ENCODE measurements at regions not wholly inside any gene's neighbourhood (a gene's known extent, or its start where the extent isn't known, plus 50 kb on each side); places are given as distances from the start of the nearest gene placed in this dataset.
"Not testable (repeated sequence)": the region's sequence is repeated elsewhere in the genome, so short reads cannot be mapped to it uniquely, and the experiment has no call there.

DNA sequence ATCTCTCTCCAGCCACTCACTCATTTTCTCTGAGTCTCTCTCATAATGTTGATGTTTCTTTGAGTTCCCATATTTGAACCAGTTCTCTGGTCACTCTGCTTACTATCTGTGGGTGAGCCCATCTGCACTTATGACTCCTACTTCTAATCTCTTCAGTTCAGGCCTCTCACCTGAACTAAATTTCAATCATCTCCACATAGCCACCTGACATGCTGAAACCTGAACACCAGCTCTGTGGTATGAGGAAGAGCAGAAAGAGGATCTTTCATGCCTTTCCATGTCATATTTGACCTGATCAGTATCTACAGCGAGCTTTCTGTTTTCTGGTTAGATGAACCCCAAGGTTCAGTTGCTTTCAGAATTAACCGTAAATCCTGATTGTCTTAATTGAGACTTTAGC lies 122.2 kb upstream of the ESX1 start:
- no peak for DNase-seq (ENCODE audit: low read depth)

DNA sequence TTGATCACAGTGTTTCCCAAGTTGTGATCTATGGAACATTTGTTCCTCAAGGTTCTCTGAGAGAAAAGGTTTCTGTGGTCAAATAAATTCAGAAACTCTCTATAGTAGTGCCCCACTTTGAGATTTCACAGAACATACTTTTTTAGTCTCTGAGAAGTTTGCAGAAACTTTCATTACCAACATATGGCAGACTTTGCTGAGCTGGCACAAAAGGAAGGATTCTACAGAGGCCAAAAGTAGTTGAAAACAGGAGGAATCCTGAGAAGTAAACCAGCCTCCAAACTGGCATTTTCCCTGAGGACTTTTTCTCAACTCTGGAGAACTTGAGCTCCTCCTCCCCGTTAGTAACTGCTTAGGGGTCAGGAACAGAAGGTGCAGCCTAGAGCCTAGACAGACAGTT lies 117.8 kb upstream of the ESX1 start:
- no peak for DNase-seq (ENCODE audit: low read depth)

DNA sequence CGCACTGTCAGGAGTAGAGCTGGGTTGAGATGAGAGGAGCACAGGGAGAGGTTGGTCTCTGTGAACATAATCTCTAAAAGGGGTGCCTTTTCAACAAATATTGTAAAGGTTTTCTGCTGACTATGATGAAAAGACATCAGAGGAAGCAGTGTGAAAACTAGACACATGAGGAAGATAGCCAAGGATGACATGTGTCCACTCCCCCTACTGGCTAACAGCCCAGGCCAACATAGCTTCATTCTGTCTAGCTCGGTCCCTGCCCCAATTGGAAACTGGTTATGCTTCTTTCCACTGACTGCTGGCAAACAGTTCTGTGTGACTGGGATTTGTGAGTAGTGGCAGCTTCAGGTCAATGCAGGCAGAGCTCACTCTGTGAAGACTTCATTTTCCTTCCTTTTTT lies 115.4 kb upstream of the ESX1 start:
- no peak for DNase-seq (ENCODE audit: low read depth)

DNA sequence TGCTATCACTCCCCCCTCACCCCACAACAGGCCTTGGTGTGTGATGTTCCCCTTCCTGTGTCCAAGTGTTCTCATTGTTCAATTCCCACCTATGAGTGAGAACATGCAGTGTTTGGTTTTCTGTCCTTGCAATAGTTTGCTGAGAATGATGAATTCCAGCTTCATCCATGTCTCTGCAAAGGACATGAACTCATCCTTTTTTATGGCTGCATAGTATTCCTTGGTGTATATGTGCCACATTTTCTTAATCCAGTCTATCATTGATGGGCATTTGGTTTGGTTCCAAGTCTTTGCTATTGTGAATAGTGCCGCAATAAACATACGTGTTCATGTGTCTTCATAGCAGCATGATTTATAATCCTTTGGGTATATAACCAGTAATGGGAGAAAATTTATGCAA lies 106.0 kb upstream of the ESX1 start:
- DNase-seq (ENCODE audit: low read depth): not testable (repeated sequence)

DNA sequence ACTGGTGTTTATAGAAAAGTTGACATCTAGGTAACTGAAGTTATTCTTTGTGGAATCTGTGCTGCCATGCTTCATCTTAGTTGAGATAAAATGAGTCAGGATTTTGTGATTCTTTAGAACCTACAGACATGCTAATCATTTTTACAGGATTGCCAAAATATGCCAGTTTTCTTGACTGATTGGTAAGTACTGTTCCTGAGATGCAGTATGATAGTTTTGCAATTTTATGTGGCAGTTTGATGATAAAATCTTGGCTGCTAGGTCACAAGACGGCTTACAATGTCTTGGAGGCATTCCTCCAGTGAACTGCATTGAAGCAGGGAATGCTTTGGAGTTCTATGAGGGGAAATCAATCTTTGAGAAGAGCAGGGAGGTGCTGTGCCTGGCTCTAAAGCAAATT lies 104.4 kb upstream of the ESX1 start:
- DNase-seq (ENCODE audit: low read depth): no peak

DNA sequence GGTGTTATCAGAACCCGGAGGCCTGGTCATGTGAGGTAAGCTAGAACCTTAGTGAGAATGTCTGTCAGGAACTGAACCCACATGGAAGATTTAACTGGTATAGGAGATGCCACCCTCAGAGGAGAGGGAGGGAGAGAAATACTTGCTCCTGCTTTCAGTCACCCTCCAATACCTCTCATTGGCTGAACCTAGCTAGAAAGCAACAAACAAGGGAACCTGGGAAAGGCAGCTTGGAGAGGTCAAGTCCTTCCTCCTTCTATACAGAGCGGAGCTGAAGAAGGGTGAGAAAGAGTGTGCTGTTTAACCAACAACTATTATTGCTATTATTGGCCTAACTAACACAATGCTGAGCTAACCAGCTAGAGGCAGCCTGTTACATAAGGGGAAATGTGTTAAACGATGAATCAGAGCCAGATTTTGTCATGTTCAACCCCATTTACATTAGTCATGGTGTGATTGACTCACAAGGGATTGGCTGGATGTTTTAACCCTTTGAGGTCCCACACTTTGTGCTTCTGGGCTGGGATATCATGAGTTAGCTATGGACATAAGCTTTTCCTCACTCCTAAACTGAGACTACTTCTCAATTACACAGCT lies 96.5 kb upstream of the ESX1 start:
- DNase-seq (ENCODE audit: low read depth): no peak

DNA sequence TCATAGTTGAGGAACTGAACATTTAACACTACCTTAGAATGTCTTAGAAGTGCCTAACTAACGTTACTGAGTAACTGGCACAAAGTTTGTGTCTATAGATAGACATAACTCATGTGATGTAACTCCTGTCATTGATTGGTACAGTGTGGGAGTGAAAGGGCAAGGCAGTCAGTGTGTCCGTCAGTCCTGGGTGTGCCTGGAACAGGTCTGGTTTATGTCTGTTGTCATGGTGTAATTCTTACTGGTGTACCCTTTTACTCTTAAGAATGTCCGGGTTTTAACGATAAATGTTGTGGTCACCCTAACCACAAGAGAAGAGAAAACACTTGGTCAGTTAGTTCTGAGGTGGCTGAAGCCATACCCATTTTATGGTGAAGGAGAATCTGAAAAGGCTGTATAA lies 93.1 kb upstream of the ESX1 start:
- DNase-seq (ENCODE audit: low read depth): no peak

DNA sequence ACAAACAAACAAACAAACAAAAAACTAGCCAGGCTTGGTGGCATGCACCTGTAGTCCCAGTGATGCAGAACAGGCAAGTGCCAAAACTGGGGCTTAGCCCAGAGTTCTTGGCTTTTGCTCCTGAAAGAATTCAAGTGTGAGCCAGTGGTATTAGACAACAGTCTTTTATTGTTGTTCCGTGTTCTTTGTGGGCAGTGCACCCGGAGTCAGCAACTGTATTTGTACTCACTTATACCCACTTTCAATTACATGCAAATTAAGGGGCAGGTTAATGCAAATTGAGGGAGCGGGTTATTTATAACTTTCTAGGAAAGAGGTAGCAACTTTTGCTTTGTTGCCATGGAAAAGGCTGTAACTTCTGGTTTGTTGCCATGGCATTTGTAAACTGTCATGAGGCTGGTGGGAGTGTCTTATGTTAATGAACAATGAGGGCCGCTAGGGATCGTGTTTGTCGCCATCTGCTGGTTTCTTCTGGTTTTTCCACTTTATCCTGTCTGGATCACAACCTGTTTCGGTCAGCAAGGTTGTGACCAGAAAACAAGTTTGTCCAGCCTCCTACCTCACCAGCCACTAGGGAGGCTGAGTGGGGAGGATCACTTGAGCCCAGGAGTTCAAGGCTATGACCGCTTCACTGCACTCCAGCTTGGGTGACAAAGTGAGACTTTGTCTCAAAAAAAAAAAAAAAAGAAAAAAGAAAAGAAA lies 88.8 kb upstream of the ESX1 start:
- DNase-seq (ENCODE audit: low read depth): peak; percentile 0

DNA sequence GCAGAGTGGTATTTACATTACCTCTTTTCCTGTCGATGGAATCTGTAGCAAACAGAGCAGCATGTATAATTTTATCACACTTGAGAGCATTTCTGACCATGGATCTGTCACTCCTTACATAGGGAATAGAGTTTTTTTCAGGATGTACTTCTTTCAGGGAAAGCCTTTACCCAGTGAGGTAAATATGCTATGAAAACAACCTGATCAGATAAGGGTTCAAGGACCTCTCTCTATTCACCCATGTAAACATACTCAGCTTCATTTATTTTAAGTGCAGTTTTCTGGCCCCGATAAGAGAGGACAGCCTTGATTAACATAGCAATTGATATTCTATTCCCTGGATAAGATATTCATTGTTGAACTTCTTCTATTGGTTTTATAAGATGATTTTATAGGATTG lies 87.3 kb upstream of the ESX1 start:
- no peak for DNase-seq (ENCODE audit: low read depth)

DNA sequence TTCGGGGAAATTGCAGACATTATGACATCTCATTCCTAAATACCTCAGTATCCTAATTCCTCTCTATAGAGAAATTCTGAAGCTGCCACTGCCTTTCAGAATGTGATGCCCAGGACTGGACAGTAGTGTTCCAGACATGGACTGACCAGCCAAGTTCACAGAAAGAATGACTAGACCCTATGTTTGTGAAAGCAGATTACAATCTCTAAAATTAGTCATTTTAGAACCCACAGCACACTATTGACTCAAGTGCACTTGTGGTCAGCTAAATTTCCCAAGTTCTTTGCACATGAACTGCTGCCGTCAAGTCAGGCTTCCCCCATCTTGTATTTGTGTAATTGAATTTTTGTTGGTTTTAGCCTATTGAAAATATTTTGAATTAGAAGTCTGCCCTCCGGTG lies 81.0 kb upstream of the ESX1 start:
- no peak for DNase-seq (ENCODE audit: low read depth)

DNA sequence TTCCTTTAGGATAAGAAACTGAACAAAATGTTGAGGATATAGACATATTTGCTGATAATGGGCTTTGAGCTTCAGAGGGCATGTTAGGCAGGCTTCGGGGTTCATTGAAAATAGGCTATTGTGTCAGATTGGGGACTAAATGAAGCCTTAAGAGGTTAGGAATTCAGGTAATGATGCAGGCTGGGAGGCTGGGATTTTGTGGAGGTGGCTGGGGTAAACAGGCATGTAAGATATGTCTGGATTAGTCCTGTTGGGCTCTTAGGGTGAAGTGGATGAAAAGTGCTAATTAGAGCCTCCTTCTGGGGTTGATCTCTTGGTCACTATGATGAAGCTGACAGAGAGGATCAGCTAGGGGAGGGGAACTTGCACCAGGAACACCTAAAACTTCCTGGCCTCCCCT lies 80.2 kb upstream of the ESX1 start:
- DNase-seq (ENCODE audit: low read depth): no peak

DNA sequence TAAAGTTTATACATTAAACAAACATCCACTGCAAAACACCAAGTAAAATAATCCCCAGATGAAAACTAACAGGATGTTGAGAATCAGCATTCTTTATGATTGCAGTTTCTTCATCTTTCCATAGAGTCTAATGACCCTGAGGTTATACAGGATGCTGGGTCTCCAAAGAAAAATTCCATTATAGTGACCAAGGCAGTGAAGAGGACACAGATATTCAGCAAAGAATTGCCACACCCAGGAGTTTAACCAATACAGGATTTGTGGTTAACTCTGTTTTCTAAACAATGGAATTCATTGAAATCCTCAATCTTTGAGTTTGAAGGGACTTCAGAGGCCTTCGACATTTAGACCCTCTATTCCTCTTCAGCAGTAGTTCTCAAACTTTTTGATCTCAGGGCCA lies 76.2 kb upstream of the ESX1 start:
- DNase-seq (ENCODE audit: low read depth): no peak

DNA sequence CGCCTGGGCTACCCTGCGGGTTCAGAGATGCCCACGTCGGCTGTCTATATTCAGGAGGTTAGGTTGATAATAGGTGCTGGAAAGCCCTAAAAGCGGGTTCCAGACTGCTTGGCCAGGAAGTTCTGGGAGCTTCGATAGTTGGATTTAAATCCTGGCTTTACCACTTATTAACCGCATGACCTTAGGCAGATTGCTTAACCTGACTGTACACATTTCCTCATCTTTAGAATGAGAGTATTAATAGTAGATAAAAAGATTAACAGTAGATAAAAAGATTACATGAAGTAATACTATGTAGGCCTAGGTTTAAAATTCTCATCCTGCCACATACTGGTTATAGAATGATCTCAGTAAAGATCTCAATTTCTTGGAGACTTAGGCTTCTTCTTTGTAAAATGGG lies 75.0 kb upstream of the ESX1 start:
- no peak for DNase-seq (ENCODE audit: low read depth)

DNA sequence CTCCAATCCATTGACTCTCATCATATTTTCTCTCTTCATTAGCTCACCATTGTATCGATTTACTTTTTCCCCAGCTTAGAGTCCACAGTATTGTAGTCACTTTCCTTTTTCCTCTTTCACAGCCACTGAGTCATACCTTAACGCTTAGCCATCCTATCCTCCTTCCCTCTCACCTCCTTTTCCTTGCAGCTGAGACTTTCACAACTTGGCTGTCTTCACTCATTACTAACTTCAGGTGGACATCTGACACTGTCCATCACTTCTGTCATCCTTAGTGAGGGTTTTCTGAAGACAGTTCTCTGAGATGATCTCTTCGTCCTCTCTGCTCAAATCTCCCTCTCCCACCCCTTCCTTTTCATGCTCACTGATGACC lies 70.5 kb upstream of the ESX1 start:
- no peak for DNase-seq (ENCODE audit: low read depth)

DNA sequence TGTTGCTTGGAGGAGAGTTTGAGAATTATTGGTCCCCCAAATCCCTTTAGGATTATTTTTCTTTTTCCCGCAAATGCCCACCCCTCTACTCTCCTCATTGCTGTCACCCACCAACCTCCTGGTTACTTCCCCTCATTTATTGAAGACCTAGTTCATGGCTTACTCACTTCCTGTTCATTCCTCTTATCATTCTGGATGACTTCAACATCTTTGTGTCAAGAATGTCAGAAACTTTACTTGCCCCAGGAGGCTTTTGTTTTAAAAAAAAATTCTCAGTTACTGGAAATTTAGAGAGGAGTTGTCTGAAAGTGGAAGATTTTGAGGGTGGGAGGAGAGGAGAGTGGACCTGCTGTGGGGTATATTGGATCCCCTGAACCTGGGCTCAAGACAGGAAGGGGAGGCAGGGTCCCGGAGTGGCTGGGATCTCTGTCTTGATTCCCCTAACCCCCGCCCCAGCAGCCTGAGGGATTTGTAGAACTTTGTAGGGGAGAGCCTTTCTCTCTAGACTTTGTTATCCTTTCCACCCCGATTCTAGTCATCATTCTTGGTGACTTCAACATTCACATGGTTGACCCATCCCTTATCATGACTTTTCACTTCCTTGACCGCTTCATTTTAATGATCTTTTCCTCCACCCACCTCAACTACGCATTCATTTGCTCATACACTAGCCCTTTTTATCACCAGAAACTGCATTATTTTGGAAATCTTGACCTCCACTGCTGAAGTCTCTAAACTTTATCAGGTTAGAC lies 69.9 kb upstream of the ESX1 start:
- DNase-seq (ENCODE audit: low read depth): no peak

DNA sequence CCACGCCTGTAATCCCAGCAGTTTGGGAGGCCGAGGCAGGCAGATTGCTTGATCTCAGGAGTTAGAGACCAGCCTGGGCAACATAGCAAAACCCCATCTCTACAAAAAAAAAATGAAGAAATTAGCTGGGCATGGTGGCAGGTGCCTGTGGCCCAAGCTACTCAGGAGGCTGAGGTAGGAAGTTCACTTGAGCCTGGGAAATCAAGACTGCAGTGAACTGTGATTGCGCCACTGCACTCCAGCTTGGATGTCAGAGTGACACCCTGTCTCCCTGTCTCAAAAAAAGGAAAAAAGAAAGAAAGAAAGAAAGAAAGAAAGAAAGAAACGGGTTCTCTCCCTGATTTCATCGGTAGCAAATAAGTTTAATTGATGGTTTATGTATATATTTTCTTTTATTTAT lies 64.6 kb upstream of the ESX1 start:
- DNase-seq (ENCODE audit: low read depth): no peak

DNA sequence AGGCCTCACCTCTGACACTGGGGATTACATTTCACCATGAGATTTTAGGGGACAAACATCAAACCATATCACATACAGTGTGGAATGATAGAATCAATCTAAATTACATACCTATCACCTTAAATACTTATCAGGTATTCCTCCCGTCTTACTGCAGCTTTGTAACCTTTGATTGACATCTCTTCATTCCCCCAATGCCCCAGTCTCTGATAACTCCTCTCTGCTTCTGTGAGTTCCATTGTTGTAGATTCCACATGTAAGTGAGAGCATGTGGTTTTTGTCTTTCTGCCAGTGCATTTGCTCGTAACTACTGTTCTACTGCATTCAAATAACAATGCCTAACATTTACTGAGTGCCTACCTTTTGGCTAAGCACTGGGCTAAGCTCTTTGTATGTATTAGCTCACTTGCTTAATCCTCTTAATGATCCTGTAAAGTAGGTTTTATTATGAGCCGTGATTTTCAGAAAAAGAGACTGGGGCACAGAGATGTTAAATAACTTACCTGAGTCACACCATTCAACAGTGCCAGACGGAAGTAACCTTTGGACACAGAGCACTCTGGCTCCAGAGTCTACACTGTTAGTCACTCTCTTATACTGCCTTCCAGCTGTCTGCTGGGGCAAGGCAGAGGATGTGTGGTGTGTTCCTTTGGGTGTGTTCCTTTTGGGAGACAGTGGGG lies 63.7 kb upstream of the ESX1 start:
- DNase-seq (ENCODE audit: low read depth): no peak

DNA sequence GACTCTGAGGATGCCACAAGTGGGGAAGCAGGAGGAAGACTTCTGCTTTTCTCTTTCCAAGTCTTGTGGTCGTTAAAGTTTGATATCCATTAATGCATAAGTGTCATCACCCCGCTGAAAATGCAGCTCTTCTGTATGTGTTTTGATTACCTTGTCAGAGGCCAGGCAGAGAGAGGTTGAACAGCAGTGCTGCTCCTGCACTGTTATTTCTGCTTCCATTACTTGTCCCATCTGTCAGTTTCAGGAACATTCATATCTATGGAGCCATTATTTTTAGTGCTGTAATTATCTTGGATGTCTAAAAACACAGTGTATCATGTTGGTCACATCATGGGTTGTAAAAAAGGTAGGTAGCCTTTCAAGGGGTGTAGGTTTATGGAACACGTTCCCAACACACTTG lies 62.0 kb upstream of the ESX1 start:
- no peak for DNase-seq (ENCODE audit: low read depth)

DNA sequence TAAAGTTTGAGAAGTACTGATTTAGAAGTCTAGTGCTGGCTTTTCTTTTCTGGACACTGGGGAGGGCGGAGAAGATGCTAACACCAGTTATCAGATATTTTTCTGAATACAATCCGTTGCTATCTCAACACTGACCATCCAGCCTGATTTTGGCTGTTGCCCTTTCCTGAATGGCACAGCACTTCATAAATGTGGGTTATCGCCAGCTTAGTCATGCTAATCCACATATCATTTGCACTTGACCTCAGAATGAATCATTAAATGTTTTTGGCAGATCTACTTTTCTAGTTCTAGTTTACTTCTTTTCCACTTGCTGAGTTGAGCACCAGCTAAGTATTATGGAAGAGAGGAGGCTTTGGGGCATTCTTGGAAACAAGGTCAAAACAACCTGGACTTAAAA lies 60.8 kb upstream of the ESX1 start:
- DNase-seq (ENCODE audit: low read depth): no peak

DNA sequence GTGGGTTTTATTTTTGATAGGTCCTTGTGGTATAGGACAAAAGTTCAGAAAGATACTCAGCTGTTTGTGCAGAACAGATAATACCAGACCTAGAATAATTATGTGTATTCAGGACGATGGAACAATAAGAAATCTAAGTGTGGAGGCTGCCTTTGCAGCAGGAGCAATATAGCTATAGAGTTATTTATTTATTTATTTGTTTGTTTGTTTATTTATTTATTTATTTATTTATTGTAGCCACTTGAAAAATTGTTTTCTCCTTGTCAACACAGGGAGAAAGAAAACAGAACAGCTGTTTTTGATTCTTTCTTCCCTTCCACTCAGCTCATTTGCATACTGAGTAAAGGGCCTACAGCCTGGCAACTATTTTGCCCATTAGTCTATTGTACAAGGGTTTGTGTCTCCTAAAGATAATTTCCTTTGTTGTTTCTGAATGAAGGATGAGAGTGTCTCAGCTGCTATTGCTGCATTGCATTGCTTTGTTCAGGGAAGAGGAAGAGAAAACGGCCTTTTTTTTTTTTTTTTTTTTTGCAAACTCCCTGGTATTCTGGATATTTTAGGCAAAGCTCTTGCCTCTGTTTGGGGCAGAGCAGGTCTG lies 56.0 kb upstream of the ESX1 start:
- DNase-seq (ENCODE audit: low read depth): no peak

DNA sequence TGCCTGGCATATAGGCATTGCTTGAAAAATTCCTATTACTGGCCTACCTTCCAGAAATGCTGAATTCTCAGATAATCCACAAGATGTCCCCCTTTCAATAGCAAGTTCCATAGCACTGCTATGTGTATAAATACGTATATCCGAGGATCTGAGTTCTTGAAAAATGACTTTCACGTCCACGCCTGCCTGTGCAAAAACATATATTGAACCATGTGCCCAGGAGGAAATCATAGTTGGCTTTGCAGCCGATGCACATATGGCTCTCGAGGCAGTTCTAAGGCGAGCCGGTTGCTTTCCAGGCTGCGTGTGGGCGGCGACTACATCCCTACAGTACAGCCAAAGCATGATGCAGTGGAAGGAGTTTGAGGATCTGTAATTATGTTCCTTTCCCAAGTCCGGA lies 55.4 kb upstream of the ESX1 start:
- DNase-seq (ENCODE audit: low read depth): no peak

DNA sequence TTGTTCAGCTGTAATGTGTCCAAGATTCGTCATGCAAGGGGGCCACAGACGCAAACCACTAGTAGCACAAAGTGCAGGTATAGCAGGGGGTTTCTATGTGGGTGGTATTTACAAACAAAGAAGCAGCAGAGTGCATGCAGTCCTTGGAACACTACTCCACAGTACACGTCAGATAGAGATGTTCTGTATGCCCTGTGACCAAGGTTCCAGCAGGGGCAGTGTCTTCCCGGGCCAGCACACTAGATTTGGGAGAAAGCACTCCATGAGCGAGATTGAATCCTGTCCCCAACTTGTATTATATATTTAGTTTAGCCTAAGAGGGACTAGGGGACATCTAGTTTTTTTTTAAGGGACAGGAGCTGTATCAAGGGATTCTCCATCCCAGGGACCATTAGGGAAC lies 54.4 kb upstream of the ESX1 start:
- no peak for DNase-seq (ENCODE audit: low read depth)

DNA sequence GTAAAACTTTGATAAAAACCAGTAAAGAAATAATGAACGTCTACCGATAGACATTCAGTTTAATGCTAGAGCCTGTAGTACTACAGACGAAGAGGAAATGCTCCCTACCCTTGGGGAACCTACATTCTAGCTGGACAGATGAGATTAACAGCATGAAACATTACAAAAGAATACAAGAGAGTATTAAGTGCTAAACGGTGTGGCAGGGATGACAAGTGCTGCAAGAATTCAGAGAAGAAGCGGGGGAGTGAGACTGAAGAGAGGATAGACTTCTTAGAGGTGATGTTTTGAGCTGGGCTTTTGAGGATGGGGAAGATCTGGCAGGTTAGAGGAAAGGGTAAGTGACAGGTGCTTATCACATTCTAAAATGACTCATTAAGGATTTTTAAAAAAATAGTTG lies 52.6 kb upstream of the ESX1 start:
- DNase-seq (ENCODE audit: low read depth): no peak

All from stimulated activated CD8-positive, alpha-beta memory T cell treated with anti-CD3 and anti-CD28 coated beads, Interleukin-15, amount 100 ng/mL, for 1 hour (primary cell).